ENCODE measurements at regions not wholly inside any gene's neighbourhood (a gene's known extent, or its start where the extent isn't known, plus 50 kb on each side); places are given as distances from the start of the nearest gene placed in this dataset.

GRCh38 chr9:87275047-87275725 is 222.5 kb upstream of the DAPK1 start:
- TF ChIP-seq EZH2 (IDR thresholded peaks at IDR 0.05; ENCODE audit: low read length) (no peak), CTCF (optimal IDR thresholded peaks at IDR 0.05 in 1 of 3, IDR thresholded peaks at IDR 0.05 in 1 of 3, conservative IDR thresholded peaks at IDR 0.05 in 1 of 3; ENCODE audit: extremely low read depth in 1 of 3, insufficient read depth in 2 of 3, low read length in 3 of 3) (no peak)
